ENCODE measurements at regions not wholly inside any gene's neighbourhood (a gene's known extent, or its start where the extent isn't known, plus 50 kb on each side); places are given as distances from the start of the nearest gene placed in this dataset.

DNA sequence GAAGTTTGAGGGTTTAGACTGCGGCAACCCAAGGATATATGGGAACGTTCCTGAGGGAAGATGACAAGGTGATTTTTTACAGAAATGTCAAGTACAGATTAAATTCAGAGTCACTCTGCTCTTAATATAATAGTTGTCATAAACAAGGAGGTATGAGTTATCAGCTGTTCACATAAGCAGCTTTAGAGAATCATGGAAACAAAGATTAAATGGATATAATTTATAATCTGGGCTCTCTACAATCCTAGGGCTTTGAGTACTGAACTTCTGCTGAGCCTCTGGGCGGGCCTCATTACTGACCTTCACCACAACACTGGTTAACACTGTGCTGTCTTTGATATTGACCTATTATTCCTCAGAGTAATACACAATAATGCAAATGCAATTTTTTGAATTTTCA lies 577.8 kb downstream of the RPS29 start:
- TF ChIP-seq, protein P1, sequence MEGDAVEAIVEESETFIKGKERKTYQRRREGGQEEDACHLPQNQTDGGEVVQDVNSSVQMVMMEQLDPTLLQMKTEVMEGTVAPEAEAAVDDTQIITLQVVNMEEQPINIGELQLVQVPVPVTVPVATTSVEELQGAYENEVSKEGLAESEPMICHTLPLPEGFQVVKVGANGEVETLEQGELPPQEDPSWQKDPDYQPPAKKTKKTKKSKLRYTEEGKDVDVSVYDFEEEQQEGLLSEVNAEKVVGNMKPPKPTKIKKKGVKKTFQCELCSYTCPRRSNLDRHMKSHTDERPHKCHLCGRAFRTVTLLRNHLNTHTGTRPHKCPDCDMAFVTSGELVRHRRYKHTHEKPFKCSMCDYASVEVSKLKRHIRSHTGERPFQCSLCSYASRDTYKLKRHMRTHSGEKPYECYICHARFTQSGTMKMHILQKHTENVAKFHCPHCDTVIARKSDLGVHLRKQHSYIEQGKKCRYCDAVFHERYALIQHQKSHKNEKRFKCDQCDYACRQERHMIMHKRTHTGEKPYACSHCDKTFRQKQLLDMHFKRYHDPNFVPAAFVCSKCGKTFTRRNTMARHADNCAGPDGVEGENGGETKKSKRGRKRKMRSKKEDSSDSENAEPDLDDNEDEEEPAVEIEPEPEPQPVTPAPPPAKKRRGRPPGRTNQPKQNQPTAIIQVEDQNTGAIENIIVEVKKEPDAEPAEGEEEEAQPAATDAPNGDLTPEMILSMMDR (IDR thresholded peaks at IDR 0.05): no peak
- TF ChIP-seq EZH2phosphoT487 (IDR thresholded peaks at IDR 0.05) (no peak), EZH2 (IDR thresholded peaks at IDR 0.05) (no peak)

All from neural progenitor cell (in vitro differentiated cells).